ENCODE measurements at regions not wholly inside any gene's neighbourhood (a gene's known extent, or its start where the extent isn't known, plus 50 kb on each side); places are given as distances from the start of the nearest gene placed in this dataset.
"Not testable (repeated sequence)": the region's sequence is repeated elsewhere in the genome, so short reads cannot be mapped to it uniquely, and the experiment has no call there.

DNA sequence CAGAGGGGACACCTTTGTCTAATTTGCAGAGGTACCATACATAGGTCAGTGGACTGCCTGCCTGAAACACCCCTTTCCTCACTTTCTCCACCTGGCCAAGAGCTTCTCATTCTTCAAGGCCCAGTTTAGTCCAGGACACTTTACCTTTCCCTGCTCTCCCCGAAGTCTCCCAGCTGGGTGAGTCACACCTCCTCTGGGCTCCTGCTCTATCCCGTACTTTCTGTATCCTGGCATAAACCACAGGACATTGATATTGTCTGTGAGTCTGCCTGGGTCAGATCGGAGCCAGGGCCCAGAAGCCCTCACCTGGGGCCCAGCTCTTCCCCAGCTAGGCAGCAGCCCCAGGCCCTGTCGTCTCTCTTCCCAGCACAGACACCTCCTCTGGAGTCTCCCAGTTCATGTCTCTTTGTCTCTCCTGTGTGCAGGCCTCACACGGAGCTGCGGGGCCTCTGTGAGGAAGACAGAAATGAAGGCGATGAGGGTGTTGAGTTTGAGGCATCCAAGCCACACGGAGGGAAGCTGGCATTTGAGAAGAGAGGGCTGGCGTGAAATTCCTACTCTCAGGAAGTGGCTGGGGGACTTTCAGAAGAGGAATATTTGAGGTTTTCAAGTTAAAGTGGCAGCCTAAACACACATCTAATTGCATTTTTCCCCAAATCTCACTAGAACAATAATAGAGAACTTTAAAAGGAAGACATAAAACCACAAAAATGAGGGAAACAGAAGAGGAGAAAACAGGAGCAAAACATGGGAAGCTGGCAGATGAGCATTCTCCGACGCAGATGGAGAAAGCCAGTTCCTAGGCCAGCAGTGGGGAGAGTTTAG is 79.6 kb upstream of the LAPTM4A start:
- DNase-seq, result no peak

DNA sequence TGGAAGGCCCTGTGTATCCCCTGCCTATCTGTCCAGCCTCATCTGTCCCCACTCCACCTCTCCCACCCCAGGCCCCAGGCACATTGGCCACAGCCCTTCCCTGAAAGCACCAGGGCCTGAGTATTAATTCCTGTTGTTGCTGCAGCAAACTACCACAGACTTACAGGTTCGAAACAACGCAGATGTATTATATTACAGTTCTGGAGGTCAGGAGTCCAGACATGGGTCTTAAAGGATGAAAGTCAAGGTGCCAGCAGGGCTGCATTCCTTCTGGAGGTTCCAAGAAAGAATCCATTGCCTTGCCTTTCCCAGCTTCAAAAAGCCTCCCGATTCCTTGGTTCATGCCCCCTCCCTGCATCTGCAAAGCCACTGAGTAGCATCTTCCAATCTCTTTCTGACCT is 78.7 kb upstream of the LAPTM4A start:
- DNase-seq, result no peak

DNA sequence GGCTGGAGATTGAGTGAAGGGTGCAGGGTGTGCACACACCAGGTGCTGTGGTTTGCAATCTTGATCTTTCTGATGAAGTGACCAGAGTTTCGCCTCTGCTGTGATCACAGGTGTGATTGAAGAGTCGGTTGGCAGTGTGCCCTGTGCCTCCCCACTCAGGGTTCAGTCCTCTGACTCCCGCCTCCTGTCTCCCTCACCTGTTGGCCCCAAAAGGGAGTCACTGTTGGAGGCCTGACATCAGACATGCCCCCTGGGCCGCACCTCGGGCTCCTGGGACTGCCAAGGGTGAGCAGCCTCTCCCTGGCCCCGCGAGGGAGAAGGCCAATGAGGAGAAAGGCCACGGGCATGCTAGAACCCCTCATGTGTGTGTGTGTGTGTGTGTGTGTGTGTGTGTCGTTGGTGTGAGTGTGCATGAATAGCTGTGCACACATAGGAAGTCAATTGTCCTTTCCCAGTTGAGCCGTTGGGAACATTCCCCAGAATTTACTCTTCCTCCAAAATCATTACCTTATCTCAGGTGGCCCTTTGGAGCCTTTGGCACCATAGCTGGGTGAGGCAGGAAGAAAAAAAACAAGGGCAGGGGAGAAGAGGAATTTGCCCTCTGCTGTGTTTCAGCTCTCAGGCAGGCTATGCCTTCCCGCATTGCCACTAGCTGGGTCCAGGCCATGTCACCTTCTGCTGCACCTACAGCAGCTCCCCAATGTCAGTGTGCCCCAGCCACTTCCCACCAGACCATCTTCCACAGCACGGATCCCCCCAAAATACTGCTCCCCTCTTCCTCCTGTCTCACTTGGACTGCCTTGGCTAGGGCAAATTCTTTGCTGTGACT is 78.1 kb upstream of the LAPTM4A start:
- DNase-seq, result no peak

DNA sequence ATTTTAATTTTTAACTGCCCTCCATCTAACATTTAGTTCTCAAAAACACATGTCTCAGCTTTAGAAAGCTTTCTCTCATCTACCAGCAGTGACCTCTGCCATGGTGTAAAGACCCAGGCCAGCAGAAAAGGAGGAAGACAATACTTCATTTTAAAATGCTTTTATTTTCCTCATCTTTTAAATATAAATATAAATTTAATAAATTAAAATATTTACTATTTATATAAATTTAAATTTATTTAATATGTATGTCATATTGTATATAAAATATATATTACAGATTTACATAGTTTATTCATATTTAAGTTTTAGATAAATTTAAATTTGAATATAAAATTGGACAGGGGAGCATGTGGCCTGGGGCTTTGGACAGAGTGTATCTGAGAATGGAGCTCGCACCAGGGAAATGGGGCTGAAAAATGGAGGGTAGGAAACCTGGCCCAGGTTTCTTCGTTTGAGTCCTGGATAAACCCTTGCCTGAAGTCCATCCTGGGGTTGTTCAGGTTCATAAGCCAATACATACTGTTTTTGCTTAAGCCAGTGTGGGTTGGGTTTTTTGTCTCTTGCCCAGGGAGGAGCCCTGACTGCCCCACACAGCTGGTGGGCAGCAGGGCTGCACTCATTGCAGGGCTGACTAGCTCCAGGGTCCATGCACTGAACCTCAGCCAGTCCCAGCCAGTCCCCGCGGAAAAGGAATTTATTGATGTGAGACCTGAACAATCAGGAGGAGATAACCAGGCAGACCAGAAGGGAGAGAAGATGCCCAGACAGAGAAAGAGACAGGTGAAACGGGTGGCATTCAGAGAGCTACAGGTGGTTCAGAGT is 77.3 kb upstream of the LAPTM4A start:
- DNase-seq, result no peak

DNA sequence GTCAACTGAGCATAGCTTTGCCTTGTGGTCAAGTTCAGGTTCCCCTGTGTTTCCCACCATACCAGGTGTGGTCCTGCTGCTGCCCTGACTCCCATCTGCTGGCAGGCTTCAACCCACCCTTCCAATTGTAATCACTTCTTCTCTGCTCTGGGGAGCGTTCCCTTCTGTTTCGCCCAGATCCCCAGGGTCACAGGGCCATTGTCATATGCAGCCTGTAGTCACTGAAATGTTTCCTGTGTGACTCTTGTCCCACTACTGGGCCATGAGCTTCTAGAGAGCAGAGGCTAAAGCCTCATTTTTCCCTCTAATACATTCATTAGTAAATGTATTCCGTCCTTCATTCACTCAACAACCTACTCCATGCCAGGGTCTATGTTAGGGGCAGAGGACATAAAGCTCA is 75.0 kb upstream of the LAPTM4A start:
- DNase-seq, result no peak

DNA sequence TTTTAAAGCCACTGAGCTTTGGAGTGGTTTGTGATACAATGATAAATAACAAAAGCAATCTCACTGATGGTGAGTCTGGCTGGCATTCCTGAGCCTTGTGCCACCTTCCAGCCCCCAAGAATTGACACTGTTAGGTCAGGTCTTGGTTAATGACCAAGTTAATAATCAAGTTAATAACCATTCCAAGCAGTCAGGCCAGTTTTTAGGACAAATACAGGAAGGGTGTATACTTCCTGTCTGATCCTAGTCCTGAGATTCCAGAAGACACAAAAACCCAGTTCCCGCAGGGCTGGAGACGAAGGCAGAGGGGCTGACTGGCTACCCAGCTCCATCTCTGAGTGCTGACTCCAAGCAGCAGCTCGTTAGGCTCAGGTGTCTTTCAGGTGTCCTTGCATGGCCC is 74.6 kb upstream of the LAPTM4A start:
- DNase-seq, result no peak

DNA sequence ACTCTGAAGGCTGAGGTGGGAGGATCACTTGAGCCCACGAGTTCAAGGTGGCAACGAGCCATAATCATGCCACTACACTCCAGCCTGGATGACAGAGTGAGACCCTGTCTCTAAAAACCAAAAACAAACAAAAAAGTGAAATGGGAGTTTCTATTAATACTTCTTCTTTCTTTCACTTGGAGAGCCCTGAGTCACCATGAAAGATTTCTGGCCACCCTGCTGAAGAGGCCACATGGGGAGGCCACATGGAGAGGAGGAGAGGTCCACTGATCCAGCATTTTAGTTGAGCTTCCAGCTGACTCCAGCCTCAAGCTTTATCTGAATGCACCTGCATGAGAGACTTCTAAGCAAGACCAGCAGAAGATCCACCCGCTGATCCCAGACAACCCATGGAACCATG is 74.2 kb upstream of the LAPTM4A start:
- no peak for DNase-seq

DNA sequence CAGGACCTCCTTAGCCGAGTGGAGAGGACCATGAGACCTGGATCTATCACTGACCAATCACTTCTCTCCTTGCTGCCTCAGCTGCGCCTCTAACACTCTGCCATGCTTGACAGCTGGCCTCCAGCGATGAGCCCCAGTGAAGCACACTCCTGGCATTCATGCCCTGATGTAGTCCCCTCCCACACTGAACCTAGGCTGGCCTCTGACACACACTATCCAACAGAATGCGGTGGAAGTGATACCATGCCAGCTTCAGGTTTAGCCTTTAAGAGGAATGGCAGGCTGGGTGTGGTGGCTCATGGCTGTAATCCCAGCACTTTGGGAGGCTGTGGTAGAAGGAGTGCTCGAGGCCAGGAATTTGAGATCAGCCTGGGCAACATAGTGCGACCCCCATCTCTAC is 73.7 kb upstream of the LAPTM4A start:
- no peak for DNase-seq

DNA sequence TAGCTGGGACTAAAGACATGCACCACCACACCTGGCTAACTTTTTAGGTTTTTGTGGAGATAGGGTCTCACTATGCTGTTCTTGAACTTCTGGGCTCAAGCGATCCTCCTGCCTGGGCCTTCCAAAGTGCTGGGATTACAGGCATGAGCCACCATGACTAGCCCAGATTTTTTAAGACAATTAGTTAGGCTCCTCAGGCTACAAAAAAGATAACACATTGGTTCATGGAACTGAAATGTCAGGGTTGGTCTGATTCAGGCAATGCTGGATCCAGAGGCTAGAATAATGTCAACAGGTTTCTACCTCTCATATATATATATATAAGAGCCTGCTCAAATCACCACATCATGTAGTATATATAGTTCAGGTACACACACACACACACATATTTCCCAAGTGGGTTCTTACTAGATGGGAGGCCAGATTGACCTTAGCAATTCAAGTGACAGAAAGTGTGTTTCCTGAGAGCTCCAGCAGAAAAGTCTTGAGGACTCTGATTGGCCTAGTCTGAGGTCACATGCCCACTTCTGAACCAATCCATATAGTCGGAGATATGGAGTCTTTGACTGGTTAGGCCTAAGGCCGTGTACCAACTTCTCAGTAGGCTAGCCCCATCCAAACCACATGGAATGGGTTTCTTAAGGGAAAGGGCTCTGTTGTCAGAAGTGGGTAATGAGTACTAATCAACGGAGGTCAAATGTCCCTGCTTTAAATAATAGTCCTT is 72.6 kb upstream of the LAPTM4A start:
- no peak for DNase-seq

DNA sequence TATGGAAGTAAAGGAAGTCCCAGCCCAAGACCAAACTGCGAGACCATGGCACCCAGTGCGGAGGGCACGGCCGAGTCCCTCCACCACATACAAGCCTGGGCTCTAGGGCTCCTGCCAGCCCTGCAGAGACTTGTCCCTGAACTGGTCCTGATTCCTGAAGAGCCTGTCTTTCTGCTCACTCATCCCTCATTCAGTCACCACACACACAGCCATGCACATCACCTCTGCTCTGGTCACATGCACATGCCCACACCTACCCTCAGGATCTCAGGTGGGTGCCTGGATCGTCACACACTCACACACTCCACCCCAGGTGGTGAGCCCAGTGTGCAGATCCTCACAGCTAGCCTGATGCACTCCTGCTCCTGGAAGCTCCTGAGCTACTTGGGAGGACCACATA is 71.4 kb upstream of the LAPTM4A start:
- no peak for DNase-seq

DNA sequence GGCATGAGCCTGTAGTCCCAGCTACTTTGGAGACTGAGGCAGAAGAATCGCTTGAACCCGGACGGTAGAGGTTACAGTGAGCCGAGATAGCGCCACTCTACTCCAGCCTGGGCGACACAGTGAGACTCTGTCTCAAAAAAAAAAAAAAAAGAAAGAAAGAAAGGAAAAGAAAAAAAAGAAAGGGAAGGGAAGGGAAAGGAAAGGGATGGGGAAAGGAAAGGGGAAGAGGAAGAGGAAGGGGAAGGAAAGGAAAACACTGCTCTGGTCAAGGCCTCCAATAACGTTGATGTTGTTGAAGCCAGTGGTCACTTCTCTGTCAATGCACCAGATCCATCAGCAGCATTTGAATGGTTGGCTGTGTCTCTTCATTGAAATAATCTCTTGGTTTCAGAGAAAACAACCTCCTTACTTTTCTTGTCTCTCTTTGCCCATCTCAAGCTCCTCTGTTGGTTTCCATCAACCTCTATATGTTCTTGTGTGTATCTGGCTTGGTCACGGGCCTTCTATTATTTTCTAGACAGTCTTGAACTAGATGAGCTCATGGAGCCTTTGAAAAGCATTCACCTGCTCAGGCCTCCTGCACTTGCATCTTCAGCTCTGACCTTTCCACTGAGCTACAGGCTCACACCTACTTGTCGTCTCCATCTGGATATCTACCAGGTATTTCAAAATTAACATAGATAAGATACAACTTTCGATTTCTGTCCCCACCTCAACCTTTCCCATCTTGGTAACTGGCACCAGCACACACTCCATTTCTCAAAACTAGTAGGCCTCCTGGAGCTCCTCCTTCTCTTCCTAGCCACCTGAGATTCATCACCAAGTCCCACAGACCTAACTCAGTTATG is 69.4 kb upstream of the LAPTM4A start:
- DNase-seq, result no peak

DNA sequence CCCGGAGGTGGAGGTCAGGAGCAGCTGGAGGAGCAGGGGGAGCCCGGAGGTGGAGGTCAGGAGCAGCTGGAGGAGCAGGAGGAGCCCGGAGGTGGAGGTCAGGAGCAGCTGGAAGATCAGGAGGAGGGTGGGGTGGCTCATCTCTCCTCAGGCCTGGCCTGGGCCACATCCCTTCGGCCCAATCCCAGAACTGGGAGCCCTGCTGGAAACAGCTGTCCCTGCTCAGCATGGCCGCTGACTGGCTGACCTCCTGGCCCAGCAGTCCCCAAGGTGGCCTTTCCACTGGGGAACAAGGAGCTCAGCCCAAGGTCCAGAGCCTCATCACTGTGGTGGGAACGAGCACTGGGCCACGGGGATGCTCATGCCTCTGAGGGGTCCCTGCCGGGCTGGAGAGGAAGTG is 66.6 kb upstream of the LAPTM4A start:
- no peak for DNase-seq

DNA sequence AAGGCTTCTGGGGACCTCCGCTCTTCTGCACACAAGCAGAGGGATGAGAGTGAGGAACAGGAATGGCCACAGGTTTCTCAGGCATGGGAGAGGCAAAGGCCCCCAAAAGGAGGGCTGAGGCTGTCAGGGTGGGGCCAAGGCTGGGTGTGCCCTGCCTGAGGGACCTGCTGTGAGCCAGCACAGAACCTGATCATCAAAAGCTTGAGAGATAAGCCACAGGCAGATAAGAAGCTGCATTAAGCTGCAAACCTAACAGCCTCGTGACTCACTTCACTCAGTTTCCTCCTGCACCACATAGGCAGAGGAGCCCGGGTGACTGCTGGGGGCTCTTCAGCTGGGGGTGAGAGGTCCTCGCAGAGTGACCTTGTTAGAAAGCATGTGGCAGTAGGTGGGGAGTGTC is 64.5 kb upstream of the LAPTM4A start:
- DNase-seq, result no peak

DNA sequence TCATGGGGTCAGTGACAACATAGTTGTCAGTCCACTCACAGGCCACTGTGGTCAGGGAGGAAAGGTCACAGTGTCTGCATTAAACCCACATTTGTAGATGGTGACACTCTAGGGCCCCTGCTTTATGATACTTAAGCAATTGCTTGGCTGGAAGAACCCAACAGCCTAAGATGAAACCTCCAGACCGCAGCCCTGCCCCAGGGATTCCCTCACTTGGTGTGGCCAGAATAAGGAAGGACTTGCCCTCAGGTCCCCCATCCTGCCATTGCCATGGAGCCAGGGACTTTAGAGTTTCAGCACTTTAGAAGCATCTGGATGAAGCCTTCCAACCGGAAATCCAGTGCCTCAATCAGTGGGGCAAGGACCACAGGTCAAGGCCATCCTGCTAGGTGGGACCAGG is 63.9 kb upstream of the LAPTM4A start:
- DNase-seq, result no peak

DNA sequence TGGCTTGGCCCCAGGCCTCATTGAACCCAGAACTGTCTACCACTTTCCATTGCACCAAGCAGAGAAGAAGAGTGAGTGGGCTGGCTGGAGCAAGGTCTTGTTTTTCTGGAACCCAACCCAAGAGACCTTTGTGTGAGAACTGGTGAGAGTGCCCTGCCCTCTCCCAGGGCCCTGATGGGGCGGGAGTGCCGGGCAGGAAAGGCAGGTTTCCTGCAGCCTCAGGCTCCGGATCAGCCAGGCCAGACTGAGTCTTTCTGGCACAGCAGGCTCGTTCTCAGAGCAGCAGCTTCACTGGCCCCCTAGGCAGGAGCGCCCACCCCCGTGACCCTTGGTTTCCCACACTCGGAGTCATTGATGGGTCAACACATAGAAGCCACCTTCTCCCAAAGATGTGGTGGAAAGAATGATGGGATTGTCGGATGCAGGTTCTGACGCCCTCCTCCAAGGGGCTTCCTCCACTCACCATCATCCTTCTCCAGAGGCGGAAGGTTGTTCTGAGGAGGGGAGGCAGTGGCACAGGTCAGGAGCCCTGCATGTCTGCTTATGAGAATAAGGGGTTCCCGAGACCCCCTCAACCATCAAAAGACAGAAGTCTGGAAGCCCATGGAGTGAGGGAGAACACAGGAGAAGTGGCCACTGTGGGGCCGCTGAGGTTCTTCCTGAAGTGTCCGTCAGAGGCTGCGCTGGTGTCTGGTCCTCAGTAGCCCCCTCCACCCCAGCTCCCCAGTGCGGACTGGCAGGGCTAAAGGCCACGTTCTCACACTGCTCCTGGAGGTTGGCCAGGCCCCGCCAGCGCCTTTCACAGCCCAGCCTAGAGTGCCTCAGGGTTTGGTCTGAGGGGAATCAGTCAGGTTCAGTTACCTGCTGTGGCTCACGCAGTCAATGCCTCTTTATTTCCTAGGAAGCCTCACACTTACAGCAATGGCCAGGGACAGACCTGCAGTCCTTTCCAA is 62.8 kb upstream of the LAPTM4A start:
- no peak for DNase-seq

DNA sequence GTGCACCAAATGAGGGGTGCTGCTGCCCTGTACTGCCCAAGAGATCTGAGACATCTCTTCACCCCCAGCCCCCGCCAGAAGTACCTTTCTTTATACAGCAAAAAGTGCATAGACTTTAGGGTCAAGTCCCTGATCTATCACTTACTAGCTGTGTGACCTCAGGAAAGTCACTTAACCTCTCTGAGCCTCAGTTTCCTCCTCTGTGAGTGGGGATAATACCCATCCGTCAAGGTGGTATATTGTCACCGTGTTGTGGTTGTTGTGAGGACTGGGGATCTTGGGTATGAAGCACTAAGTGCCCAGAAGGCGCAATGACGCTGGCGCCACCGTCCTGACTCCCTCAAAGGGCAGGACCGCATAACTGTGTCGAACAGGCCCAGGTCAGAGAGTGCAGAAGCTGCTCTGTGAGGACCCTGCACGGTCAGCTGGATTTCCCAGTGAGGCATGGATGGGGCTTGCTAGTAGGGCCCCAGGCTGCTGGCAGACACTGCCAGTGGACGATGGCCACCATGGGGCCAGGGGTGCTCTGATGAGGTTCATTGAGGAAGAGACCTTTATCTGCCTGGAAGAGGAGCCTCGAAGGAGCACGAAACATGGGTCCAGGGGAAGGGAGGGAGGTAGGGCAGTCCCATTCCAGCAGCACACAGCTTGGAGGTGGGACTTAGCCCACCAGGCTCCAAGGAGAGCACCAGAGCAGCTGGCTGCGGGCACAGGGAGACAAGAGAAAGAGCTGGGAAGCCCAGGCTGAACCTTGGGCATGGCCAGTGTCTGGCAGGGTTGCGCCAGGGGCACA is 61.8 kb upstream of the LAPTM4A start:
- no peak for DNase-seq

DNA sequence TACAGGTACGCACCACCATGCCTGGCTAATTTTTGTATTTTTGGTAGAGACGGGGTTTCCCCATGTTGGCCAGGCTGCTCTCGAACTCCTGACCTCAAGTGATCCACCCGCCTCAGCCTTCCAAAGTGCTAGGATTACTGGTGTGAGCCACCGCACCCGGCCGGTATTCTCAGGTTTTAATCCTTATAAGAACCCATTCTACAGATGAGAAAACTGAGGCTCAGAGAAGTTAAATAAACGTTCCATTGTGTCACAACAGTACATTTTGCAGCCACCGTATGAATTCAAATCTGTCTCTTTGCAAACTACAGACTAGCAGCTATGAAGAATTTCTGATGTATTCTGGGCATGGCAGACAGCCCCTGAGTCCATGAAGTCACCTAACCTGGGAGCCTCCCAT is 60.9 kb upstream of the LAPTM4A start:
- not testable (repeated sequence) for DNase-seq

DNA sequence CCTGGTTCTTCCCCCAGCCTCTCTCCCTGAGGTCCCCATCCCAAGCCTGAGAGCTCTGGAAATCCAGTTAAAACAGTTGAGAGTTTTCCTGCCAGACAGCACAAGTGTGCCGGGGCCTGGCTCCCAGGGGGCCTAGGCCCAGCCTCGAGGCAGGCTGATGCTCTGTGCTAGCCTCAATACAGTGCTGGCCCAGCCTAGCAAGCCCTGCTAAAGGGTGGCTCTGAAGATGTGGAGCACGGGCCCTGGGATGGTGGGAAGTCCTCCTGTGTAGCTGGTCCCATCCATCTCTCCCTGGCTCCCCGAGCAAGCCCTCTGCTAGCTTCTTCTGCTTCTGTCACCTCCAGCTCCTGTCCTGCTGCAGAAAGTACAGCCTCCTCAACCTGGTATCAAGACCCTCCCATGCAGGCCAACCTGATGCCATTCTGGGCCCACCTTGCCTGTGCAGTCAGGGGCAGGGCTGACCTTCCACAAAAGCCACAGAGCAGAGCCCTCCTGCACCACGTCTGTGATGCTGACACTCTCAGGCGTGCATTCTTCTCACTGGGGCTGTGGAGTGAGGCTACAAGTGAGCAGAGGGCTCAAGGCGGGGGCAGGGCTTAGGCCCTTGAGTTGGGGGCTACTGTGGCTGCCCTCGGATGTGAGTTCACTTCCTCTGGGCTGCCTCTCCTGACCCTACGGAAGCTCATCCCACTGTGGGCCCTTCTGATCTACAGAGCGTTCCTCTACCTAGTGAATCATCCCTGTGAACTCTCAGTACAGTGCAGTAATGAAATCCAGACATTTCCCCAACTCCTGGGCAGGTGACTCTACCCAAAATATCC is 60.1 kb upstream of the LAPTM4A start:
- DNase-seq, result no peak

DNA sequence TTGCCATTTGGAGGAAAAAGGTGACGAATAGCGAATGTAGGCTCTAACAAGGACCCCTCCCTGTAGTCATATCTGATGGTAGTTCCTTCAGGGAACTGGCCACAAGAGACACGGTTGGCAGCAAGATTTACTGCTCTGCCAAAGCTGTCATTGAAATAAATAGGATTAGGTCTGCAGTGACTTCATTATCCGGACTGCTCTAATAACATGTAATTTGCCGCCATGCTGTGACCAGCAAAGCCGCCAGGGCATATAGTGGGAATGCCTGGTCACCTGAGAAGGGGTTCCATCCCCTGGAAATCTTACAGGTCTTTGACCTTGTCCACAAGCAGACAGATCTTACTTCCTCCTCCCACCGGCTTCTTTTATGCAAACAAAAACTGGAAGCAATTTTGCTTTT is 59.4 kb upstream of the LAPTM4A start:
- DNase-seq, result no peak
